HEK293 (cell line): ENCODE measurements at regions not wholly inside any gene's neighbourhood (a gene's known extent, or its start where the extent isn't known, plus 50 kb on each side); places are given as distances from the start of the nearest gene placed in this dataset.

Experiments
- CTCF ChIA-PET: fragments of 350-600 bp; formaldehyde crosslinking; extraction: SDS; loops from one replicate; lab custom pipeline; 2021; ENCODE audit warnings: antibody characterized with exemption; lab: Yijun Ruan, JAX
- POLR2A ChIA-PET: fragments of 300-600 bp; formaldehyde crosslinking; extraction: SDS; loops from one replicate; lab custom pipeline; 2020; ENCODE audit warnings: antibody characterized with exemption, inconsistent platforms; lab: Yijun Ruan, JAX
- H3K27ac ChIP-seq: fragments of 200-500 bp; sonication (Bioruptor generic); 2 replicates; pipeline ENCODE4 v1.5.1; 2014; ENCODE audit warnings: low read depth, low read length, control low read depth, inconsistent platforms; ENCODE audit errors: extremely low read depth
- H3K36me3 ChIP-seq, 2 experiments: fragments of 200-500 bp in 1 of 2; sonication (Bioruptor generic) in 1 of 2; 1 replicate in 1 of 2; 2 replicates in 1 of 2; pipeline ENCODE4 v1.5.1; 2014 to 2017; ENCODE audit warnings: inconsistent platforms in 2 of 2, low read length in 2 of 2; ENCODE audit not compliant: control insufficient read depth in 2 of 2, insufficient read depth in 1 of 2
- H3K4me1 ChIP-seq: fragments of 200-500 bp; sonication (Bioruptor generic); 2 replicates; pipeline ENCODE4 v1.5.1; 2014; ENCODE audit warnings: mild to moderate bottlenecking, low read length, inconsistent platforms; ENCODE audit not compliant: control insufficient read depth, insufficient read depth
- H3K4me3 ChIP-seq: 2 replicates; pipeline ENCODE4 v1.5.1; 2011; ENCODE audit warnings: low read depth, mild to moderate bottlenecking, control low read depth, low read length, moderate library complexity
- H3K9me3 ChIP-seq: fragments of 200-500 bp; sonication (Bioruptor generic); 2 replicates; pipeline ENCODE4 v1.5.1; 2014; ENCODE audit warnings: low read depth, low read length, inconsistent platforms; ENCODE audit not compliant: control insufficient read depth, insufficient read depth
- BCL11A ChIP-seq: fragments of 450-650 bp; formaldehyde crosslinking; IDR thresholded peaks from 2 replicates; pipeline ENCODE4 v1.5.1; 2016; ENCODE audit warnings: low read depth, missing biosample characterization, missing genetic modification characterization
- GLI2 ChIP-seq: fragments of 450-650 bp; formaldehyde crosslinking; IDR thresholded peaks from 2 replicates; pipeline ENCODE4; 2017; ENCODE audit warnings: missing biosample characterization, missing genetic modification characterization, low read depth, borderline replicate concordance
- GLIS2 ChIP-seq: fragments of 450-650 bp; formaldehyde crosslinking; IDR thresholded peaks from 2 replicates; pipeline ENCODE4 v1.5.1; 2016; ENCODE audit warnings: missing biosample characterization, missing genetic modification characterization
- PRDM10 ChIP-seq: fragments of 450-650 bp; formaldehyde crosslinking; IDR thresholded peaks from 2 replicates; pipeline ENCODE4 v1.5.1; 2016; ENCODE audit warnings: missing biosample characterization, missing genetic modification characterization
- TCF7L2 ChIP-seq: IDR thresholded peaks from 2 replicates; pipeline ENCODE4 v1.6.1; 2011; ENCODE audit warnings: low read depth, mild to moderate bottlenecking, inconsistent platforms, low read length, moderate library complexity, borderline replicate concordance
- ZBTB1 ChIP-seq: fragments of 450-650 bp; formaldehyde crosslinking; IDR thresholded peaks from 2 replicates; pipeline ENCODE4 v1.5.1; 2016; ENCODE audit warnings: missing biosample characterization, missing genetic modification characterization
- ZBTB7A ChIP-seq: fragments of 450-650 bp; formaldehyde crosslinking; IDR thresholded peaks from 2 replicates; pipeline ENCODE4 v1.5.1; 2016; ENCODE audit warnings: low read depth, missing biosample characterization, missing genetic modification characterization
- ZNF114 ChIP-seq: fragments of 450-650 bp; formaldehyde crosslinking; IDR thresholded peaks from 2 replicates; pipeline ENCODE4 v1.5.0; 2017; ENCODE audit warnings: missing biosample characterization, missing genetic modification characterization
- ZNF140 ChIP-seq: fragments of 450-650 bp; formaldehyde crosslinking; IDR thresholded peaks from 2 replicates; pipeline ENCODE4 v1.5.1; 2016; ENCODE audit warnings: missing biosample characterization, missing genetic modification characterization
- ZNF16 ChIP-seq: fragments of 450-650 bp; formaldehyde crosslinking; IDR thresholded peaks from 2 replicates; pipeline ENCODE4 v1.5.1; 2016; ENCODE audit warnings: low read depth, missing biosample characterization, missing genetic modification characterization
- ZNF184 ChIP-seq: fragments of 450-650 bp; IDR thresholded peaks from 2 replicates; pipeline ENCODE4 v1.5.1; 2018; ENCODE audit warnings: missing biosample characterization, mild to moderate bottlenecking, missing genetic modification characterization
- ZNF621 ChIP-seq: fragments of 450-650 bp; formaldehyde crosslinking; IDR thresholded peaks from 2 replicates; pipeline ENCODE4 v1.5.1; 2017; ENCODE audit warnings: missing biosample characterization, missing genetic modification characterization
- ZNF747 ChIP-seq: fragments of 450-650 bp; formaldehyde crosslinking; IDR thresholded peaks from 2 replicates; pipeline ENCODE4 v1.5.1; 2016; ENCODE audit warnings: missing biosample characterization, missing genetic modification characterization
- ZSCAN4 ChIP-seq: fragments of 450-650 bp; formaldehyde crosslinking; IDR thresholded peaks from 2 replicates; pipeline ENCODE4 v1.5.1; 2017; ENCODE audit warnings: missing biosample characterization, missing genetic modification characterization
- TF ChIP-seq, protein P1 (sequence below): fragments of 450-650 bp; formaldehyde crosslinking; IDR thresholded peaks from 2 replicates; pipeline ENCODE4 v1.5.1; 2016; ENCODE audit warnings: missing biosample characterization, missing genetic modification characterization, low read depth

GRCh38 chr4:32172761-32173160 is 1452.6 kb downstream of the PCDH7 start (continued):
- no peak for TF ChIP-seq ZSCAN4
- TF ChIP-seq, all 188 proteins: peak for 0

DNA sequence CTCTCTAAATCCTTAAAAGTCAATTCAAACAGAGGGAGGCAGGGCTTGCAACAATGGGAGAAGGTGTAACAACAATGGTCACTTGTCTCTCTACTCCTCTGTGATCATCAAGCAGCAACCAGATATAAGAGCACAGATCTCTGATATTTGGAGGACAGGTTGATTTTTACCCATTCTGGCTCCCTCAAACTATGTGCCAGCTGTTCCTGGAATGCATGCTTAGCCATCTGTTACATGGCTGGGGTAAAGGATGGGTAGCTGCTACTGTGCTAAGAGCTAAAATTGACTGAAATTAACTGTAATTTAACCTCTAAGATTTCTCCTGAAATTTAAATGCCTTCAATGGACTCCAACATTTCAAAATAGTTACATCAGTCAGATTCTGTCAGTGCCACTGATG is 1459.9 kb downstream of the PCDH7 start:
- POLR2A ChIA-PET: no interaction called here
- CTCF ChIA-PET: no interaction called here
- Histone ChIP-seq H3K4me3 (no peak overlapping the region), H3K9me3 (no peaks in the 10 kb centered on the region), H3K27ac (no peak overlapping the region), H3K4me1 (no peaks in the 10 kb centered on the region), H3K36me3 (no peaks in the 10 kb centered on the region)
- no peak for TF ChIP-seq GLI2 (tag by site-specific recombination)
- no peak for TF ChIP-seq ZNF184
- TF ChIP-seq, protein P1, sequence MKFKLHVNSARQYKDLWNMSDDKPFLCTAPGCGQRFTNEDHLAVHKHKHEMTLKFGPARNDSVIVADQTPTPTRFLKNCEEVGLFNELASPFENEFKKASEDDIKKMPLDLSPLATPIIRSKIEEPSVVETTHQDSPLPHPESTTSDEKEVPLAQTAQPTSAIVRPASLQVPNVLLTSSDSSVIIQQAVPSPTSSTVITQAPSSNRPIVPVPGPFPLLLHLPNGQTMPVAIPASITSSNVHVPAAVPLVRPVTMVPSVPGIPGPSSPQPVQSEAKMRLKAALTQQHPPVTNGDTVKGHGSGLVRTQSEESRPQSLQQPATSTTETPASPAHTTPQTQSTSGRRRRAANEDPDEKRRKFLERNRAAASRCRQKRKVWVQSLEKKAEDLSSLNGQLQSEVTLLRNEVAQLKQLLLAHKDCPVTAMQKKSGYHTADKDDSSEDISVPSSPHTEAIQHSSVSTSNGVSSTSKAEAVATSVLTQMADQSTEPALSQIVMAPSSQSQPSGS (tag by site-specific recombination): no peak
- no peak for TF ChIP-seq ZNF747 (tag by site-specific recombination)
- no peak for TF ChIP-seq ZBTB7A (tag by site-specific recombination)
- no peak for TF ChIP-seq ZSCAN4
- TF ChIP-seq GLIS2 (tag by site-specific recombination): no peak
- no peak for TF ChIP-seq ZBTB1 (tag by site-specific recombination)
- TF ChIP-seq PRDM10 (tag by site-specific recombination): no peak

GRCh38 chr4:32184186-32184585 is 1464.0 kb downstream of the PCDH7 start:
- Histone ChIP-seq H3K9me3 (no peaks in the 10 kb centered on the region), H3K36me3 (no peaks in the 10 kb centered on the region), H3K4me3 (no peak overlapping the region), H3K4me1 (no peaks in the 10 kb centered on the region), H3K27ac (no peak overlapping the region)
- TF ChIP-seq ZNF140 (tag by site-specific recombination): no peak
- no peak for TF ChIP-seq TCF7L2
- no peak for TF ChIP-seq ZNF114 (tag by site-specific recombination)
- TF ChIP-seq ZNF16 (tag by site-specific recombination): no peak
- no peak for TF ChIP-seq BCL11A
- no peak for TF ChIP-seq ZNF621 (tag by site-specific recombination)
- ChIA-PET CTCF (no interaction called here), POLR2A (no interaction called here)
